H1 (cell line): ENCODE measurements at regions not wholly inside any gene's neighbourhood (a gene's known extent, or its start where the extent isn't known, plus 50 kb on each side); places are given as distances from the start of the nearest gene placed in this dataset.

ENCODE experiments used
- BACH1 ChIP-seq: IDR thresholded peaks from 2 replicates; pipeline ENCODE4 v1.6.1; 2012; ENCODE audit warnings: low read length, improper control_type of control experiment
- CTCF ChIP-seq, 3 experiments: IDR thresholded peaks; 1 replicate in 2 of 3; 2 replicates in 1 of 3; pipeline versions ENCODE4 v1.5.1 to v1.6.1; 2011; ENCODE audit warnings: low read length in 3 of 3, mild to moderate bottlenecking in 3 of 3, inconsistent platforms in 2 of 3, low read depth in 1 of 3, moderate library complexity in 1 of 3; ENCODE audit not compliant: insufficient read depth in 1 of 3; ENCODE audit errors: control extremely low read depth in 1 of 3
- EZH2 ChIP-seq: fragments of 200-600 bp; sonication (generic); IDR thresholded peaks from 2 replicates; pipeline ENCODE4 v1.7.1; 2012; ENCODE audit warnings: low read depth, mild to moderate bottlenecking, moderate library complexity, low read length, inconsistent platforms; ENCODE audit not compliant: severe bottlenecking
- HDAC6 ChIP-seq: IDR thresholded peaks from one replicate; pipeline ENCODE4 v1.7.1; 2012; ENCODE audit warnings: low read depth, mild to moderate bottlenecking, inconsistent platforms, low read length, moderate library complexity
- JUND ChIP-seq: IDR thresholded peaks from 2 replicates; pipeline ENCODE4 v1.6.1; 2011; ENCODE audit warnings: mild to moderate bottlenecking, improper control_type of control experiment, low read length
- TAF7 ChIP-seq: optimal IDR thresholded peaks from 2 replicates; pipeline ENCODE3; 2011; ENCODE audit warnings: low read depth, mild to moderate bottlenecking, inconsistent platforms, low read length, moderate library complexity, borderline replicate concordance

DNA sequence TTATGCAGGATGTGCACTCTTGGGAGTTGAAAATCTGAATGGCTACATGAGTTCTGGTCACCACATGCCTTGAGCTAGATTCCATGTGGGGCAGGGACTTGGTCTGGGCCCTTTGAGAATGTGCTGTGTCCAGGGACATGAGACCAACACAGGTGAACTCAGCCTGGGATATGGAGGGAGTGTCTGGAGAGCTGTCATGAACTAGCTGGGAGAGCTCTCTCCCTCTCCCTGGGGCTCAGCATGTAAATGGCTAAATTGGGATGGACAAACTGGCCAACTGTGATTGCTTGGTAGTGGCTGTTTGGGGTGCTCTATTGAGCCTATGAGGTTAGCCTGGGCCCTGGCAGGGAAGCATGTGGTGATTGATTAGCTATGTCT, 105.1 kb upstream of the HS6ST1 start:
- no peak for TF ChIP-seq BACH1
- no peak for TF ChIP-seq JUND
- TF ChIP-seq CTCF (IDR thresholded peaks at IDR 0.05; ENCODE audit: control extremely low read depth in 1 of 3, insufficient read depth in 1 of 3, low read depth in 1 of 3, low read length in 3 of 3): no peak
- TF ChIP-seq HDAC6: no peak
- no peak for TF ChIP-seq TAF7
- no peak for TF ChIP-seq EZH2
